ENCODE measurements at regions not wholly inside any gene's neighbourhood (a gene's known extent, or its start where the extent isn't known, plus 50 kb on each side); places are given as distances from the start of the nearest gene placed in this dataset.

- intact Hi-C loops (cut with DNase I) = no loop called here
Measured at GRCh38 chr5:67673180-67673579, 476.6 kb upstream of the CD180 start.

DNA sequence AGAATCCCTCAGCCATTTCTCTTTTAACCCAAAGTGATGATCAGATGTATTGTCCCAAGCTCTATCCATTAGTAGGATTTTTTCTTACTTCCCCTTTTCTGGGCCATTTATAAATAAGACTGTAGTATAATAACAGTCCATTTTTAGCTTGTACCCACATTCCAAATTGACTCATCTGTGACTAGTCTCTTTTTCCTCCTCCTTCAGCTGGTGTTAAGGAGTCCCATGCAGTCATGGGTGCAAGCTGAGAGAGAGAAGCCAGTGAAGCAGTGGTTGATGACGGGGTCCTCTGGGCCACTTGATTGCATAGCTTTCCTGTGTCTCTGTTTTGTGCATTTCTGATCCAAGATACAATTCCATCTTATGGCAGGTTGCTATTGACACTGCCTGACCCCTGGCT lies 476.0 kb upstream of the CD180 start:
- DNase-seq (no peak), FAIRE-seq (no peak)
- Histone ChIP-seq H3K27me3 (ENCODE audit: control insufficient read depth, insufficient read depth, low read length) (no peaks in the 10 kb centered on the region), H3K9ac (ENCODE audit: low read length in 3 of 3) (no peak overlapping the region), H3K27ac (ENCODE audit: low read depth in 2 of 2, low read length in 2 of 2) (no peak overlapping the region), H3K9me3 (ENCODE audit: control insufficient read depth in 2 of 3, insufficient read depth in 1 of 3, low read length in 3 of 3) (no peaks in the 10 kb centered on the region), H3K36me3 (ENCODE audit: control insufficient read depth in 2 of 3, insufficient read depth in 3 of 3, low read length in 3 of 3) (no peaks in the 10 kb centered on the region), H3K4me3 (ENCODE audit: low read length in 3 of 3) (no peak overlapping the region), H3K4me1 (ENCODE audit: control insufficient read depth in 2 of 3, insufficient read depth in 2 of 3, low read depth in 1 of 3, low read length in 3 of 3) (no peaks in the 10 kb centered on the region)
- intact Hi-C loops (cut with DNase I) = no loop called here
- TF ChIP-seq CTCF (IDR thresholded peaks at IDR 0.05; ENCODE audit: borderline replicate concordance, extremely low read depth, insufficient read depth) = no peak

More at GRCh38 chr5:67673180-67673579, 476.6 kb upstream of the CD180 start:
- Histone ChIP-seq H3K27ac (ENCODE audit: low read depth in 2 of 2, low read length in 2 of 2) (no peak overlapping the region), H3K27me3 (ENCODE audit: control insufficient read depth, insufficient read depth, low read length) (no peaks in the 10 kb centered on the region), H3K9me3 (ENCODE audit: control insufficient read depth in 2 of 3, insufficient read depth in 1 of 3, low read length in 3 of 3) (no peaks in the 10 kb centered on the region), H3K36me3 (ENCODE audit: control insufficient read depth in 2 of 3, insufficient read depth in 3 of 3, low read length in 3 of 3) (no peaks in the 10 kb centered on the region), H3K4me3 (ENCODE audit: low read length in 3 of 3) (no peak overlapping the region), H3K9ac (ENCODE audit: low read length in 3 of 3) (no peak overlapping the region), H3K4me1 (ENCODE audit: control insufficient read depth in 2 of 3, insufficient read depth in 2 of 3, low read depth in 1 of 3, low read length in 3 of 3) (no peaks in the 10 kb centered on the region)
- no peak for TF ChIP-seq CTCF (IDR thresholded peaks at IDR 0.05; ENCODE audit: borderline replicate concordance, extremely low read depth, insufficient read depth)
- no peak for DNase-seq
- FAIRE-seq = no peak

DNA sequence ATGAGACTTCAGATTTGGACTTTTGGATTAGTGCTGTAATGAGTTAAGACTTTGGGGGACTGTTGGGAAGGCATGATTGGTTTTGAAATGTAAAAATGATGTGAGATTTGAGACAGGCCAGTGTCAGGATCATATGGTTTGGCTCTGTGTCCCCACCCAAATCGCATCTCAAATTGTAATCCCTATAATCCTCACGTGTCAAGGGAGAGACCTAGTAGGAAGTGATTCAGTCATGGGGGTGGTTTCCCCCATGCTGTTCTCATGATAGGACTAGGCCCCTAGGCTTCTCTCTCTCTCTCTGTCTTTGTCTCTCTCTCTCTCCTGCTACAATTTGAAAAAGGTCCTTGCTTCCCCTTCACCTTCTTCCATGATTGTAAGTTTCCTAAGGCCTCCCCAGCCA lies 473.3 kb upstream of the CD180 start:
- intact Hi-C loops (cut with DNase I) = no loop called here
- DNase-seq (no peak), FAIRE-seq (no peak)
- no peaks in the 10 kb centered on the region for H3K4me1 ChIP-seq (ENCODE audit: control insufficient read depth in 2 of 3, insufficient read depth in 2 of 3, low read depth in 1 of 3, low read length in 3 of 3)
- no peaks in the 10 kb centered on the region for H3K36me3 ChIP-seq (ENCODE audit: control insufficient read depth in 2 of 3, insufficient read depth in 3 of 3, low read length in 3 of 3)
- no peak overlapping the region for H3K9ac ChIP-seq (ENCODE audit: low read length in 3 of 3)
- H3K9me3 ChIP-seq (ENCODE audit: control insufficient read depth in 2 of 3, insufficient read depth in 1 of 3, low read length in 3 of 3) = no peaks in the 10 kb centered on the region
- TF ChIP-seq CTCF (IDR thresholded peaks at IDR 0.05; ENCODE audit: borderline replicate concordance, extremely low read depth, insufficient read depth) = no peak
- H3K27me3 ChIP-seq (ENCODE audit: control insufficient read depth, insufficient read depth, low read length) = no peaks in the 10 kb centered on the region
- no peak overlapping the region for H3K4me3 ChIP-seq (ENCODE audit: low read length in 3 of 3)
- H3K27ac ChIP-seq (ENCODE audit: low read depth in 2 of 2, low read length in 2 of 2) = no peak overlapping the region

- DNase-seq = no peak
- Histone ChIP-seq H3K4me1 (ENCODE audit: control insufficient read depth in 2 of 3, insufficient read depth in 2 of 3, low read depth in 1 of 3, low read length in 3 of 3) (no peaks in the 10 kb centered on the region), H3K36me3 (ENCODE audit: control insufficient read depth in 2 of 3, insufficient read depth in 3 of 3, low read length in 3 of 3) (no peaks in the 10 kb centered on the region), H3K4me3 (ENCODE audit: low read length in 3 of 3) (no peak overlapping the region), H3K9me3 (ENCODE audit: control insufficient read depth in 2 of 3, insufficient read depth in 1 of 3, low read length in 3 of 3) (no peaks in the 10 kb centered on the region), H3K27ac (ENCODE audit: low read depth in 2 of 2, low read length in 2 of 2) (no peak overlapping the region), H3K27me3 (ENCODE audit: control insufficient read depth, insufficient read depth, low read length) (no peaks in the 10 kb centered on the region), H3K9ac (ENCODE audit: low read length in 3 of 3) (no peak overlapping the region)
- FAIRE-seq = no peak
- TF ChIP-seq CTCF (IDR thresholded peaks at IDR 0.05; ENCODE audit: borderline replicate concordance, extremely low read depth, insufficient read depth) = no peak
- intact Hi-C loops (cut with DNase I) = no loop called here
Measured at GRCh38 chr5:67660149-67660548, 463.6 kb upstream of the CD180 start.

Measured in kidney (tissue), 13 donors.